Activated naive CD8-positive, alpha-beta T cell treated with anti-CD3 and anti-CD28 coated beads, Interleukin-2, amount 10 ng/mL, durations not matched to agents 7 days and 5 days (primary cell): ENCODE measurements at regions not wholly inside any gene's neighbourhood (a gene's known extent, or its start where the extent isn't known, plus 50 kb on each side); places are given as distances from the start of the nearest gene placed in this dataset.

Experiments
- ATAC-seq: fragments of 150-1000 bp; cut with Tn5 transposase; one replicate; pipeline ENCODE4 v1.10.0; 2021; ENCODE audit warnings: low read depth, moderate library complexity
- POLR2A ChIA-PET: fragments of 350-600 bp; sonication (Branson Sonifier 250); formaldehyde crosslinking; loops from one replicate; lab custom pipeline; 2021; ENCODE audit warnings: antibody characterized with exemption; lab: Charles Lee
- DNase-seq: peaks from one replicate; pipeline ENCODE4 v3.0.0; 2021
- H3K27ac Mint-ChIP-seq: one replicate; pipeline ENCODE4 v1.8.0; 2022; ENCODE audit warnings: mild to moderate bottlenecking, mixed read lengths
- H3K27me3 Mint-ChIP-seq: one replicate; pipeline ENCODE4 v1.8.0; 2022; ENCODE audit warnings: mild to moderate bottlenecking, moderate library complexity, mixed read lengths
- H3K36me3 Mint-ChIP-seq: one replicate; pipeline ENCODE4 v1.8.0; 2021; ENCODE audit warnings: mild to moderate bottlenecking, mixed read lengths
- H3K4me1 Mint-ChIP-seq: one replicate; pipeline ENCODE4 v1.8.0; 2021; ENCODE audit warnings: mixed read lengths
- H3K4me3 Mint-ChIP-seq: one replicate; pipeline ENCODE4 v1.8.0; 2022; ENCODE audit warnings: mild to moderate bottlenecking, moderate library complexity, mixed read lengths
- H3K9me3 Mint-ChIP-seq: one replicate; pipeline ENCODE4 v1.8.0; 2021; ENCODE audit warnings: mixed read lengths

DNA sequence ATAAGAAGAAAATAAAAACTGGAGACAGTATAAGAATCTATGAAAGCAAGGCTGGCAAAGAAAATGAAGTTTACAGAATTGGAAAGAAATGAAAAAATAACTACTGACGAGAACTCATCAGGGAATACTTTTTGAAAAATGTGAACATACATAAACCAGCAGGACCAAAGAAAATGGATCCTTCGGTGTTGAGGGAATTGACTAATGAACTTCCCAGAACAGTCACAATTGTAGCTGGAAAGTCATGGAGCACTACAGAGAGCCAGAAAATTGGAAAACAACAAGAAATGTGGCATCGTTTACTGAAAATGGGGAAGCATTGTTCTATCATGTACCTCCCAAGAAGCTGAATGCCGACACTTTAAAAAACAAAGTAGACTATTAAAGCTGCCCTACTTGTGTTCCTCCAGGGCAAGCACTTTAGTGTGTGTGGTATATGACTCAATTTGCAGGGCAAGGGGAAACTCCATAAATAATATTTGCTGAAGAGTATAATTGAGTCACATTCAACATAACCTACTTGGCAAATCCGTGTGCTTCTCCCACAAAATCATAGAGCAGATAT is 1221.6 kb upstream of the NRXN1 start:
- POLR2A ChIA-PET: no interaction called here
- H3K4me1 Mint-ChIP-seq: no peaks in the 10 kb centered on the region
- DNase-seq: no peak
- no peak overlapping the region for H3K4me3 Mint-ChIP-seq
- H3K27ac Mint-ChIP-seq: no peak overlapping the region
- peaks cover 3% of the 10 kb centered on the region for H3K9me3 Mint-ChIP-seq
- no peaks in the 10 kb centered on the region for H3K36me3 Mint-ChIP-seq
- ATAC-seq: no peak
- no peaks in the 10 kb centered on the region for H3K27me3 Mint-ChIP-seq

DNA sequence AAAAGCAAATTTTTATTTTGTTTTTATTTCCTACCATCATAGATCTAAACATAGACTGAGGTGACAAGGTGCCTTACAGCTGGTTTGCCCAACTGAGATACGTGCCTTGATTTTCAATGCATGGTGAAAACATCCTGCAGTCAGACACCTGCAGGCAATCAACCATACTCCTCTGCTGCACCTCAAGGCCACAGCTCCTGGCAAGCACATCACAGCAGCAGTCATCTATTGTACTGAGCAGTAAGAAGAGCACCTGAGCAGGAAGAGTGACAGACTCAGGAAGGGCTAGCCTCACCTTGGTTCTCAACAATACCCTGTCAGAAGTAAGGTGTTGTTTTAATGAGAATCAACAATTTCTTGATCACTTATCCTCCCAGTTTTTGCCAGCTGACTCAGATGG is 1206.8 kb upstream of the NRXN1 start:
- H3K4me1 Mint-ChIP-seq: no peaks in the 10 kb centered on the region
- POLR2A ChIA-PET: no interaction called here
- H3K9me3 Mint-ChIP-seq: peaks cover 7% of the 10 kb centered on the region
- H3K27ac Mint-ChIP-seq: no peak overlapping the region
- DNase-seq: no peak
- H3K27me3 Mint-ChIP-seq: no peaks in the 10 kb centered on the region
- no peak for ATAC-seq
- no peaks in the 10 kb centered on the region for H3K36me3 Mint-ChIP-seq
- H3K4me3 Mint-ChIP-seq: no peak overlapping the region

DNA sequence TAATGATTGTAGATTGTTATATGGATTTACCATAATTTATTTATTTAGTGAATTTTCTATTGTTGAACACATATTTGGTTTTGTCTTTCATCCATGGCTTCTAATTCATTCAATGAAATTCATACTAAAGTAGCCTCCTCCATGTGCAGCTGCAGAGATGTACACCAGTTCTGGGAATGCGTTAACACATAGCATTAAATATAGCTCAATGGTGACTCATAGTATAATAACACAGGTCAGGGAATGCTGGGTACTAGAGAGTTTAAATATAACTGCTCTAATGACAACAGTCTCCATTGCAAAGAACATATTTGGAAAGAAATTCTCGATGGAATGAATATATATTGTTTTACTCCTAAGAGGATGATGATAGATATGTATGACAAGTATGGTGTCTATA is 1190.2 kb upstream of the NRXN1 start:
- no peak overlapping the region for H3K4me3 Mint-ChIP-seq
- no peaks in the 10 kb centered on the region for H3K36me3 Mint-ChIP-seq
- H3K27me3 Mint-ChIP-seq: no peaks in the 10 kb centered on the region
- H3K27ac Mint-ChIP-seq: no peak overlapping the region
- POLR2A ChIA-PET: no interaction called here
- no peak for ATAC-seq
- no peaks in the 10 kb centered on the region for H3K4me1 Mint-ChIP-seq
- H3K9me3 Mint-ChIP-seq: peaks cover 2% of the 10 kb centered on the region
- no peak for DNase-seq

DNA sequence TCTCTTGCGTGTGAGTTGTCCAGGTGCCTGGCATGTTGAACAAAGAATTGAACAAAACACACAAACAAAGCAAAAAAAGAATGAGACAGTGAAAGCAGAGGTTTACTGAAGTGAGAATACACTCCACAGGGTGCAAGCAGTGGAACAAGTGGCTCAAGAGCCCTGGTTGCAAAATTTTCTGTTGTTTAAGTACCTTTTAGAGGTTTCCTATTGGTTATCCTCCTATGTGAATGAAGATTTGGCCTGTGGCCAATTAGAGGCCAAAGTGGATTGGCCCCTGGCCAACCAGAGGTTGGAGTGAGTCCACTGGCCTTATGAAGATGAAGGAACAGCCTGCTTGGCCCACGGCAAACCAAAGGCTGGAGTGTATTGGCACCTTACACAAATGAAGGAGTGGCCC is 1188.5 kb upstream of the NRXN1 start:
- Mint-ChIP-seq H3K4me3 (no peak overlapping the region), H3K27me3 (no peaks in the 10 kb centered on the region), H3K4me1 (no peaks in the 10 kb centered on the region), H3K9me3 (no peaks in the 10 kb centered on the region), H3K36me3 (no peaks in the 10 kb centered on the region), H3K27ac (no peak overlapping the region)
- DNase-seq: no peak
- POLR2A ChIA-PET: no interaction called here
- no peak for ATAC-seq

DNA sequence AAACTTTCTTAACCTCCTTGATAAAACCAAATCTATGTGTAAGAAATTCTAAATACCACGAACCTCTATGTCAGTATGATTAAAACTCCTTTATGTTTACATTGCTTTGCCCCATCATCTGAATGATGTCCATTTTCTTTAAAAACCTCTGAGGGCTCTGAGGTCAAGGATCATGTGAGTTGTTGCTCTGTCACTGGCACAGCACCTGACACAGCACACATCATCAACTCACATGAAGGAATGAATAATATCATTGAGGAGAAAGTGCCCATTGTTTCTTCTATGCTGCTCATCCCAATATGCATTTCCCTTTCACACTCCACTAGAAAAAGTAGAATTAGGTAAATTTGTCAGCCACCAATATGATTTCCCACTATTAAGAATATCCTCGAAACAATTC is 1178.7 kb upstream of the NRXN1 start:
- no peaks in the 10 kb centered on the region for H3K27me3 Mint-ChIP-seq
- no peak for ATAC-seq
- H3K27ac Mint-ChIP-seq: no peak overlapping the region
- no peaks in the 10 kb centered on the region for H3K36me3 Mint-ChIP-seq
- H3K9me3 Mint-ChIP-seq: peaks cover 4% of the 10 kb centered on the region
- no peak overlapping the region for H3K4me3 Mint-ChIP-seq
- POLR2A ChIA-PET: no interaction called here
- no peaks in the 10 kb centered on the region for H3K4me1 Mint-ChIP-seq
- DNase-seq: no peak

DNA sequence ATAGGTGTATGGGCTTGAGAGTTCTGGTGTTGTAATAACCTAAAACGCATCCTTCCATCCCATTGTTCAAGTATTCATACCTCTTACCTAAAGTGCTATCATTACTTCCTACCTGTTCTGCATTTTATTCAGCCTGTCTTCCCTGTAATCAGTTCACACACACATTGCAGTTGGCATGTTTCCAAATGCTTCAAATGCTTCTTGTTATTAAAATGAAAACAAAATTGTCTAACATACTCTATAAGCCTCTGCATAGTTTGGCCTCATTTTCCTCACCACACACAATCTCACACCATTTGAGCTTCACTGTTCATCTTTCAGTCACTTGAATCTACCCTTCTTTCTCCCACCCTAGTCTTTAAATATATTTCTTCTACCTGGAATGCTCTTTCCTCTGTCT is 1178.2 kb upstream of the NRXN1 start:
- POLR2A ChIA-PET: no interaction called here

DNA sequence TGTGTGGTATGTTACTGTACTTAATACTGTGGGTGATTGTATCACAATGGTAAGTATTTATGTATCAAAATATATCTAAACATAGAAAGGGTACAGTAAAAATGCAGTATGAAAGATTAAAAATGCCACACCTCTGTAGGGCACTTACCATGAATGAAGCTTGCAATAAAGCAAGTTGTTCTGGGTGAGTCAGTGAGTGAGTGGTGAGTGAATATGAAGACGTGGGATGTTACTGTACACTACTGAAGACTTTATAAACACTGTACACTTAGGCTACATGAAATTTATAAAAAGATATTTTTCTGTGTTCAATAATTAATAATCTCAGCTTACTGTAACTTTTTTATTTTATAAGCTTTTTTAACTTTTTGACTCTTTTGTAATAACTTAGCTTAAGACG is 1162.4 kb upstream of the NRXN1 start:
- Mint-ChIP-seq H3K4me3 (no peak overlapping the region), H3K27me3 (no peaks in the 10 kb centered on the region), H3K4me1 (no peaks in the 10 kb centered on the region), H3K9me3 (peaks cover 2% of the 10 kb centered on the region), H3K27ac (no peak overlapping the region), H3K36me3 (no peaks in the 10 kb centered on the region)
- ATAC-seq: no peak
- POLR2A ChIA-PET: no interaction called here
- no peak for DNase-seq

More for the DNA sequence above, 1178.2 kb upstream of the NRXN1 start:
- H3K27me3 Mint-ChIP-seq: no peaks in the 10 kb centered on the region
- no peaks in the 10 kb centered on the region for H3K4me1 Mint-ChIP-seq
- no peak for ATAC-seq
- peaks cover 4% of the 10 kb centered on the region for H3K9me3 Mint-ChIP-seq
- DNase-seq: no peak
- H3K36me3 Mint-ChIP-seq: no peaks in the 10 kb centered on the region
- H3K4me3 Mint-ChIP-seq: no peak overlapping the region
- no peak overlapping the region for H3K27ac Mint-ChIP-seq

DNA sequence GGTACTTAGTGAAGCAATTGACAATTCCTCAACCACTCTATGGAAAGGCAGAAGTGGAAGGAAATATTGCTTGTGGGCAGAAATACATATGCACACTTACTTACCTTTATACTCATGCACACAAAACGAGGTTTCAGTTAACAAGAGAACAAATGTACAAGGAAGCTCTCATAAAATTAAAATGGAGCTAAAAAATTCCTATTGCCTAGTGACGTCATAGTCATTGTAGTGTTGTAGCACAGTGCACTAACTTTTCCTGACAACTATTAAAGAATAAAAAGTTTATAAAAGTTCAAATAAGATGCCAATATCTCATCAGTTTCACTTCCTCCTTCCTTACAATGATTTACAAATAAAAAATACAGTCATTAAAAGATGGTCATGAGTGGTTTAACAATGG is 1161.9 kb upstream of the NRXN1 start:
- peaks cover 4% of the 10 kb centered on the region for H3K9me3 Mint-ChIP-seq

DNA sequence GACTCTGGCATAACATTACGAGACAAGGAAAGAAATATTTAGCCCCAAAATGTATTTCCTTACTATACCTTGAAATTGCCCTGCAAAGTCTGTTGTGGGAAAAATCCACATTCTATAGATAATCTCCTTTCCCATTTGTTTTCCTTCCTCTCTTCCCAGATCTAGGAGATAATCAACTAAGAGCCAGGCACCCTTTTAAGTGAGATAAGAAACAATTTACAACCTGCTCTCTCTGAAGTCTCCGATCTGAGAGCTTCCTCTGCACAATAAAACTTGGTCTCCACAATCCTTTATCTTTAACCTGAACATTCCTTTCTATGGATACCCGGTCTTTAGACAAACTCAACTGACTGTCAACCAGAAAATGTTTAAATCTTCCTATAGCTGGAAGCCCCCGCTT is 1160.7 kb upstream of the NRXN1 start:
- Mint-ChIP-seq H3K4me3 (no peak overlapping the region), H3K36me3 (no peaks in the 10 kb centered on the region), H3K27me3 (no peaks in the 10 kb centered on the region), H3K4me1 (no peaks in the 10 kb centered on the region), H3K27ac (no peak overlapping the region), H3K9me3 (peaks cover 4% of the 10 kb centered on the region)
- POLR2A ChIA-PET: no interaction called here
- no peak for DNase-seq
- no peak for ATAC-seq

More for the DNA sequence above, 1161.9 kb upstream of the NRXN1 start:
- H3K27me3 Mint-ChIP-seq: no peaks in the 10 kb centered on the region
- no peak overlapping the region for H3K4me3 Mint-ChIP-seq
- DNase-seq (no peak), ATAC-seq (no peak)
- no peak overlapping the region for H3K27ac Mint-ChIP-seq
- POLR2A ChIA-PET: no interaction called here
- no peaks in the 10 kb centered on the region for H3K36me3 Mint-ChIP-seq
- H3K4me1 Mint-ChIP-seq: no peaks in the 10 kb centered on the region

DNA sequence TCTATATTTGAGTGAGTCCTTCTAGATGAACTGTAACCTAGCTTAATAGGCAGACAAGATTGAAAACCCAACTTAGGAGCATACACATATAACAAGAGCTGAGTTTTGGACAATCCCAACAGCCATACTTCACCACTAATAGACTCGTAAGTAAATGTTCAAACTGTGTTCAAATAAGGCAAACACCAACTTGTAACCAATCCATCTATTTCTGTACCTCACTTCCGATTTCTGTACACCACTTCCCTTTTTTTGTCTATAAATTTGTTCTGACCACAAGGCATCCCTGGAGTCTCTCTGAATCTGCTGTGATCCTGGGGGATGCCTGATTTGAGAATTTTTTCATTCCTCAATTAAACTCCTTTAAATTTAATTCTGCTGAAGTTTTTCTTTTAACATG is 1149.1 kb upstream of the NRXN1 start:
- Mint-ChIP-seq H3K4me1 (no peaks in the 10 kb centered on the region), H3K4me3 (no peak overlapping the region), H3K27ac (no peak overlapping the region), H3K9me3 (peaks cover 4% of the 10 kb centered on the region), H3K36me3 (no peaks in the 10 kb centered on the region), H3K27me3 (no peaks in the 10 kb centered on the region)
- POLR2A ChIA-PET: no interaction called here
- ATAC-seq (no peak), DNase-seq (no peak)

DNA sequence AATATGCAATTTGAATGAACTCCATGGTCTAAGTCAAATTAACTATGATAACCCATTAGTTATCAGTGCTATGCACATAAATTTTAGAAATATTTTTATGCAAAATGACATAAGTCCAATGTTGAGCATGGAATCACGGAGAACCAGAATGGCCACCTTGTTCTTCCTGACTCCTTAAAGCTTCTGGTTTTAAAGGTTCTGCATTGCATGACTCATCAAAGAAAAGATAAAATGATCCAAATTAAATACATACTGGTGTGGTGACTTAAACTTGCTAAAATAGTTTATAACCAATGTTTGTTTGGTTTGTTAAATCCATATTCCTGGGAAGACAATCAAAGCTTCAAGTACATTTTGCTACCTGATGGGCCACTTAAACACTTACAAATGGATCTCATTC is 1146.9 kb upstream of the NRXN1 start:
- ATAC-seq (no peak), DNase-seq (no peak)
- POLR2A ChIA-PET: no interaction called here
- no peaks in the 10 kb centered on the region for H3K27me3 Mint-ChIP-seq
- H3K4me3 Mint-ChIP-seq: no peak overlapping the region
- no peaks in the 10 kb centered on the region for H3K36me3 Mint-ChIP-seq
- peaks cover 4% of the 10 kb centered on the region for H3K9me3 Mint-ChIP-seq
- H3K4me1 Mint-ChIP-seq: no peaks in the 10 kb centered on the region
- H3K27ac Mint-ChIP-seq: no peak overlapping the region

DNA sequence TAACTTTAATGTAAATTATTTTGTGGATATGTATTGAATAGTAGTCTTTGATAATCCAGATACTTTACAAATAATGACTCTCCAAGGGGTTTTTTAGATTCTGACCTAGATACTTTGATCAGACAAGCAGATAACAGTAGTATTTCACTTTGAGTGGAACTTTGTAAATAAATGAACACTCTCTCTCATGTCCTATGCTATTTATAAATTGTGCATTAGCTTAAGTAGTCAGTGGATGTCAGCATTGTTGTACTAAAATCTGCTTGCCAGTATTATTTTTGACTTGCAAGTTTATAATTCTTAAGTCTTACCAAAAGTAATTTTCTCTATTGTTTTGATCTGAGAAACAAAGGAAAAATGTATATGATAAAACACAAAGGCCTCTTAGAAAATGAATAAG is 1113.1 kb upstream of the NRXN1 start:
- DNase-seq (no peak), ATAC-seq (no peak)
- no peak overlapping the region for H3K4me3 Mint-ChIP-seq
- H3K36me3 Mint-ChIP-seq: no peaks in the 10 kb centered on the region
- no peaks in the 10 kb centered on the region for H3K9me3 Mint-ChIP-seq
- H3K27ac Mint-ChIP-seq: no peak overlapping the region
- no peaks in the 10 kb centered on the region for H3K27me3 Mint-ChIP-seq
- no peaks in the 10 kb centered on the region for H3K4me1 Mint-ChIP-seq
- POLR2A ChIA-PET: no interaction called here

DNA sequence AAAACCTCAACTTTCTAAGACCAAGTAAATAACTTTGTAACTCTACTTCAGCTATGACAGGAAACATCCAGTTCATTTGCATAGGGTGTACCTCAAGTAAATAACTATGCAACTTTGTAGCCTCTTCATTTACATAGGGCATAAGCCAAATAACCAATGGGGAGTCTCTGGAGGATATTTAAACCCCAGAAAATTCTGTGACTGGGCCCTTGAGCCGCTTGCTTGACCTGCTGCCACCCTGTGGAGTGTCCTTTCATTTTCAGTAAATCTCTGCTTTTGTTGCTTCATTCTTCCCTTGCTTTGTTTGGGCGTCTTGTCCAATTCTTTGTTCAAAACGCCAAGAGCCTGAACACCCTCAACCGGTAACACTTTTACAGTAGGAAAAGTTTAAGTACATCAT is 1112.7 kb upstream of the NRXN1 start:
- DNase-seq: no peak
- no peaks in the 10 kb centered on the region for H3K4me1 Mint-ChIP-seq
- no peak overlapping the region for H3K27ac Mint-ChIP-seq
- H3K4me3 Mint-ChIP-seq: no peak overlapping the region
- no peaks in the 10 kb centered on the region for H3K36me3 Mint-ChIP-seq
- POLR2A ChIA-PET: no interaction called here
- ATAC-seq: no peak
- no peaks in the 10 kb centered on the region for H3K9me3 Mint-ChIP-seq
- no peaks in the 10 kb centered on the region for H3K27me3 Mint-ChIP-seq

DNA sequence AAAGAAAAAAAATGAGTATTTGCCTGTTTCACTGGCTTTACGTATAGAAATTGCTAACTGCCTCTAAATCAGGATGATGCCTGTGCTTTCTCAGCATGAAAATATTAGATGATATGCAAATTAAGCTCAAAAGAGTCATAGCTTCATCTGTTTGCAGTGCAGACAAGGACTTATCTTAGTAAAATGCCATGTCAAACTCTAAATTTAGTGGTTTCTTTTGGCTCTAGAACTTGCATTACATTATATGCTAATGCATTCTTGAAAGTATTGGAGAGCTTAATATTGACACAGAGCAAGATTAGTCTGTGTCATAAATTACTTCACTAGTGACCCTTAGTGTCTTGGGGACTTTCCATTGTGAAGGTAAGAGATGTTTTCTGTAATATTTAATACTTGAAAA is 1109.1 kb upstream of the NRXN1 start:
- POLR2A ChIA-PET: no interaction called here
- Mint-ChIP-seq H3K4me1 (no peaks in the 10 kb centered on the region), H3K27ac (no peak overlapping the region), H3K36me3 (no peaks in the 10 kb centered on the region), H3K27me3 (no peaks in the 10 kb centered on the region), H3K4me3 (no peak overlapping the region), H3K9me3 (no peaks in the 10 kb centered on the region)
- DNase-seq (no peak), ATAC-seq (no peak)

DNA sequence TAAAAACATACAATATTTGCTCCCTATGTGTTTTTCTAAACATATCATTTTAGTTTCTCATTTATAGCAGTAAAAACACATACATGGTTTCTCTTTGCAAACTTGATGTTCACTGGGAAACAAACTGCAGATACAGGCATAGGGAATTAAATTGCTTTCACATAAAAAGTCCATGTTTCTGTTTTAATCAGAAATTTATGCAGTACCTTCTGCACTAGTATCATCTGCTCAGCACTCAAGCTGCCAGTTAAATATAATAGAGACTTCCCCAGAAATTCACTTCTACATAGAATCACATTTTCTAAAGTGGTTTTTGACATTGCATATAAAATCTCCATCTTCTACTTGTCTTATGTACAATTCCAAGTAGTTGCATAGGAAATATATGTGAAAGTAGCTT is 1107.3 kb upstream of the NRXN1 start:
- no peak for DNase-seq
- no peaks in the 10 kb centered on the region for H3K4me1 Mint-ChIP-seq

More for the DNA sequence above, 1107.3 kb upstream of the NRXN1 start:
- Mint-ChIP-seq H3K27me3 (no peaks in the 10 kb centered on the region), H3K27ac (no peak overlapping the region), H3K4me3 (no peak overlapping the region), H3K9me3 (no peaks in the 10 kb centered on the region), H3K36me3 (no peaks in the 10 kb centered on the region)
- ATAC-seq: no peak
- POLR2A ChIA-PET: no interaction called here
